ENCODE measurements at regions not wholly inside any gene's neighbourhood (a gene's known extent, or its start where the extent isn't known, plus 50 kb on each side); places are given as distances from the start of the nearest gene placed in this dataset.

DNA sequence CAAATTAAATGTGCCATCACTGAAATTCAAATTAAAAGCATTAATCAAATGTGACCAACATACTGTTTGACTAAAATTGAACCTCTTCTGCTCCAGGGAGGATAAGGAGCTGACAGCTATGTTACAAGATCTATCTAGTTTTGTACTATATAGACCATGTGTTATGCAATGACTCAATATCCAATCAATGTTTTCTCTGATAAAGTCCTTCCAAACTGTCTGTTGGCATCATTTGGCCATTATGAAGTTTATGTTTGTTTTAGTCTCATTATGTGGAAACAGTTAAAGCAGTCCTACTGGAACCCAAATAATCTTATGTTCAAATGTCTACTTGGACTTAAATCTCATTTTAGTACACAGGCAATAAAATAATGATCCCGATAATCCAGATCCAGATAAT, 267.0 kb upstream of the THBS1 start:
- no peak for ATAC-seq
- TF ChIP-seq PPARA (CRISPR knock-in tag; IDR thresholded peaks at IDR 0.05; ENCODE audit: borderline replicate concordance) (no peak), ZNF70 (CRISPR knock-in tag; IDR thresholded peaks at IDR 0.05) (no peak), ZC3H10 (CRISPR knock-in tag; IDR thresholded peaks at IDR 0.05) (no peak), TCF4 (CRISPR knock-in tag; IDR thresholded peaks at IDR 0.05; ENCODE audit: borderline replicate concordance) (no peak), ZNF565 (CRISPR knock-in tag; conservative IDR thresholded peaks at IDR 0.05; ENCODE audit: low read depth) (no peak), ZNF8 (CRISPR knock-in tag; IDR thresholded peaks at IDR 0.05) (no peak), ZFP3 (CRISPR knock-in tag; IDR thresholded peaks at IDR 0.05) (no peak), ZFP30 (CRISPR knock-in tag; IDR thresholded peaks at IDR 0.05) (no peak), ESRRG (CRISPR knock-in tag; IDR thresholded peaks at IDR 0.05) (no peak), SNAI2 (CRISPR knock-in tag; IDR thresholded peaks at IDR 0.05) (no peak), CSDC2 (CRISPR knock-in tag; IDR thresholded peaks at IDR 0.05) (no peak), OSR1 (CRISPR knock-in tag; IDR thresholded peaks at IDR 0.05) (no peak)
- TF ChIP-seq, protein P1, sequence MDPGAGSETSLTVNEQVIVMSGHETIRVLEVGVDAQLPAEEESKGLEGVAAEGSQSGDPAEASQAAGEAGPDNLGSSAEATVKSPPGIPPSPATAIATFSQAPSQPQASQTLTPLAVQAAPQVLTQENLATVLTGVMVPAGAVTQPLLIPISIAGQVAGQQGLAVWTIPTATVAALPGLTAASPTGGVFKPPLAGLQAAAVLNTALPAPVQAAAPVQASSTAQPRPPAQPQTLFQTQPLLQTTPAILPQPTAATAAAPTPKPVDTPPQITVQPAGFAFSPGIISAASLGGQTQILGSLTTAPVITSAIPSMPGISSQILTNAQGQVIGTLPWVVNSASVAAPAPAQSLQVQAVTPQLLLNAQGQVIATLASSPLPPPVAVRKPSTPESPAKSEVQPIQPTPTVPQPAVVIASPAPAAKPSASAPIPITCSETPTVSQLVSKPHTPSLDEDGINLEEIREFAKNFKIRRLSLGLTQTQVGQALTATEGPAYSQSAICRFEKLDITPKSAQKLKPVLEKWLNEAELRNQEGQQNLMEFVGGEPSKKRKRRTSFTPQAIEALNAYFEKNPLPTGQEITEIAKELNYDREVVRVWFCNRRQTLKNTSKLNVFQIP (CRISPR knock-in tag; IDR thresholded peaks at IDR 0.05; ENCODE audit: borderline replicate concordance, low read depth): no peak
- TF ChIP-seq, protein P2, sequence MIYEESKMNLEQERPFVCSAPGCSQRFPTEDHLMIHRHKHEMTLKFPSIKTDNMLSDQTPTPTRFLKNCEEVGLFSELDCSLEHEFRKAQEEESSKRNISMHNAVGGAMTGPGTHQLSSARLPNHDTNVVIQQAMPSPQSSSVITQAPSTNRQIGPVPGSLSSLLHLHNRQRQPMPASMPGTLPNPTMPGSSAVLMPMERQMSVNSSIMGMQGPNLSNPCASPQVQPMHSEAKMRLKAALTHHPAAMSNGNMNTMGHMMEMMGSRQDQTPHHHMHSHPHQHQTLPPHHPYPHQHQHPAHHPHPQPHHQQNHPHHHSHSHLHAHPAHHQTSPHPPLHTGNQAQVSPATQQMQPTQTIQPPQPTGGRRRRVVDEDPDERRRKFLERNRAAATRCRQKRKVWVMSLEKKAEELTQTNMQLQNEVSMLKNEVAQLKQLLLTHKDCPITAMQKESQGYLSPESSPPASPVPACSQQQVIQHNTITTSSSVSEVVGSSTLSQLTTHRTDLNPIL (CRISPR knock-in tag; IDR thresholded peaks at IDR 0.05; ENCODE audit: low read depth): no peak
- TF ChIP-seq, protein P3, sequence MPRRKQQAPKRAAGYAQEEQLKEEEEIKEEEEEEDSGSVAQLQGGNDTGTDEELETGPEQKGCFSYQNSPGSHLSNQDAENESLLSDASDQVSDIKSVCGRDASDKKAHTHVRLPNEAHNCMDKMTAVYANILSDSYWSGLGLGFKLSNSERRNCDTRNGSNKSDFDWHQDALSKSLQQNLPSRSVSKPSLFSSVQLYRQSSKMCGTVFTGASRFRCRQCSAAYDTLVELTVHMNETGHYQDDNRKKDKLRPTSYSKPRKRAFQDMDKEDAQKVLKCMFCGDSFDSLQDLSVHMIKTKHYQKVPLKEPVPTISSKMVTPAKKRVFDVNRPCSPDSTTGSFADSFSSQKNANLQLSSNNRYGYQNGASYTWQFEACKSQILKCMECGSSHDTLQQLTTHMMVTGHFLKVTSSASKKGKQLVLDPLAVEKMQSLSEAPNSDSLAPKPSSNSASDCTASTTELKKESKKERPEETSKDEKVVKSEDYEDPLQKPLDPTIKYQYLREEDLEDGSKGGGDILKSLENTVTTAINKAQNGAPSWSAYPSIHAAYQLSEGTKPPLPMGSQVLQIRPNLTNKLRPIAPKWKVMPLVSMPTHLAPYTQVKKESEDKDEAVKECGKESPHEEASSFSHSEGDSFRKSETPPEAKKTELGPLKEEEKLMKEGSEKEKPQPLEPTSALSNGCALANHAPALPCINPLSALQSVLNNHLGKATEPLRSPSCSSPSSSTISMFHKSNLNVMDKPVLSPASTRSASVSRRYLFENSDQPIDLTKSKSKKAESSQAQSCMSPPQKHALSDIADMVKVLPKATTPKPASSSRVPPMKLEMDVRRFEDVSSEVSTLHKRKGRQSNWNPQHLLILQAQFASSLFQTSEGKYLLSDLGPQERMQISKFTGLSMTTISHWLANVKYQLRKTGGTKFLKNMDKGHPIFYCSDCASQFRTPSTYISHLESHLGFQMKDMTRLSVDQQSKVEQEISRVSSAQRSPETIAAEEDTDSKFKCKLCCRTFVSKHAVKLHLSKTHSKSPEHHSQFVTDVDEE (CRISPR knock-in tag; IDR thresholded peaks at IDR 0.05): no peak

DNA sequence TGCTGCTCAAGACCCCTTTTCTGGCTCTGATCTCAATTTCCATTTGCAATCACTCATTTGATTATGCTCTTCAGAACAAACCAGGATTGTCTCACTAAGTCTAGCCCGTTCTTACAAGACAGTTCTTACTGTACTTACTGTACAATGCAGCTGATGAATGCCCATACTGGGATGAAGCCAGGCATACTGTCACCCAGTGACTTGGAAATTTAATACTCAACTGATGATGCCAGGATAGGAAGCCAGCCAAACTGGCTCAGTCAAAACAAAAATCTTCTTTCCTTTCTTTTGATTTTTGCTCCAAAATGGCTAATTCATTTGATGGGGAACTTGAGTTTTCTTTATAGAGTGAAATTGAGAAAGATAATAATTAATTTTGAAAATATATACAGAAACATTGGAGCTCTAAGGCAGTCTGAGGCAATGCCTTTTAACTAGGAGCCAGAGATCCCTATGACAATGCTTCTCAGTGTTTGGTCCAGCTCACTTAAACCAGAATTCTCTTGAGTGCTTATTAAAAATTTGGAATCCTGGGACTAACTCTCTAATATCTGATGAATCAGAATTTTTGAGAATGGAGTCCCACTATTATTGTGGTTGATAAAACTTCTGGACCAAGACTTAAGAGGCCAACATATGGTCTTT, 265.6 kb upstream of the THBS1 start:
- 0 out of 3 replicates have a peak, but pooled peaks have one; percentile 38 for ATAC-seq
- TF ChIP-seq ISL1 (CRISPR knock-in tag; IDR thresholded peaks at IDR 0.05) (no peak), ZFP3 (CRISPR knock-in tag; IDR thresholded peaks at IDR 0.05) (no peak), ZC3H10 (CRISPR knock-in tag; IDR thresholded peaks at IDR 0.05) (no peak), ZNF70 (CRISPR knock-in tag; IDR thresholded peaks at IDR 0.05) (no peak), RARB (CRISPR knock-in tag; IDR thresholded peaks at IDR 0.05) (no peak), TOX (CRISPR knock-in tag; IDR thresholded peaks at IDR 0.05; ENCODE audit: borderline replicate concordance) (no peak), ARNTL (CRISPR knock-in tag; IDR thresholded peaks at IDR 0.05; ENCODE audit: borderline replicate concordance, low read depth) (no peak)
- TF ChIP-seq, protein P4, sequence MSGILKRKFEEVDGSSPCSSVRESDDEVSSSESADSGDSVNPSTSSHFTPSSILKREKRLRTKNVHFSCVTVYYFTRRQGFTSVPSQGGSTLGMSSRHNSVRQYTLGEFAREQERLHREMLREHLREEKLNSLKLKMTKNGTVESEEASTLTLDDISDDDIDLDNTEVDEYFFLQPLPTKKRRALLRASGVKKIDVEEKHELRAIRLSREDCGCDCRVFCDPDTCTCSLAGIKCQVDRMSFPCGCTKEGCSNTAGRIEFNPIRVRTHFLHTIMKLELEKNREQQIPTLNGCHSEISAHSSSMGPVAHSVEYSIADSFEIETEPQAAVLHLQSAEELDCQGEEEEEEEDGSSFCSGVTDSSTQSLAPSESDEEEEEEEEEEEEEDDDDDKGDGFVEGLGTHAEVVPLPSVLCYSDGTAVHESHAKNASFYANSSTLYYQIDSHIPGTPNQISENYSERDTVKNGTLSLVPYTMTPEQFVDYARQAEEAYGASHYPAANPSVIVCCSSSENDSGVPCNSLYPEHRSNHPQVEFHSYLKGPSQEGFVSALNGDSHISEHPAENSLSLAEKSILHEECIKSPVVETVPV (CRISPR knock-in tag; IDR thresholded peaks at IDR 0.05): no peak
- TF ChIP-seq, protein P2 (CRISPR knock-in tag; IDR thresholded peaks at IDR 0.05; ENCODE audit: low read depth): no peak
- TF ChIP-seq, protein P1 (CRISPR knock-in tag; IDR thresholded peaks at IDR 0.05; ENCODE audit: borderline replicate concordance, low read depth): no peak
- TF ChIP-seq, protein P5, sequence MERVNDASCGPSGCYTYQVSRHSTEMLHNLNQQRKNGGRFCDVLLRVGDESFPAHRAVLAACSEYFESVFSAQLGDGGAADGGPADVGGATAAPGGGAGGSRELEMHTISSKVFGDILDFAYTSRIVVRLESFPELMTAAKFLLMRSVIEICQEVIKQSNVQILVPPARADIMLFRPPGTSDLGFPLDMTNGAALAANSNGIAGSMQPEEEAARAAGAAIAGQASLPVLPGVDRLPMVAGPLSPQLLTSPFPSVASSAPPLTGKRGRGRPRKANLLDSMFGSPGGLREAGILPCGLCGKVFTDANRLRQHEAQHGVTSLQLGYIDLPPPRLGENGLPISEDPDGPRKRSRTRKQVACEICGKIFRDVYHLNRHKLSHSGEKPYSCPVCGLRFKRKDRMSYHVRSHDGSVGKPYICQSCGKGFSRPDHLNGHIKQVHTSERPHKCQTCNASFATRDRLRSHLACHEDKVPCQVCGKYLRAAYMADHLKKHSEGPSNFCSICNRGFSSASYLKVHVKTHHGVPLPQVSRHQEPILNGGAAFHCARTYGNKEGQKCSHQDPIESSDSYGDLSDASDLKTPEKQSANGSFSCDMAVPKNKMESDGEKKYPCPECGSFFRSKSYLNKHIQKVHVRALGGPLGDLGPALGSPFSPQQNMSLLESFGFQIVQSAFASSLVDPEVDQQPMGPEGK (CRISPR knock-in tag; IDR thresholded peaks at IDR 0.05; ENCODE audit: borderline replicate concordance): no peak
